OCI-LY3 (cell line): ENCODE measurements at regions not wholly inside any gene's neighbourhood (a gene's known extent, or its start where the extent isn't known, plus 50 kb on each side); places are given as distances from the start of the nearest gene placed in this dataset.

Experiments used
- H2AFZ ChIP-seq: fragments of 200-600, 300-600 bp; shearing (Covaris generic); 2 replicates; pipeline ENCODE4 v1.6.0; 2014; ENCODE audit warnings: antibody characterized with exemption, low read depth, low read length
- H3K27ac ChIP-seq: fragments of 200-600, 300-600 bp; sonication (generic); 2 replicates; pipeline ENCODE4 v1.5.1; 2014; ENCODE audit warnings: mild to moderate bottlenecking, low read length, moderate library complexity, mixed read lengths
- H3K27me3 ChIP-seq: fragments of 200-600, 300-600 bp; sonication (generic); 2 replicates; pipeline ENCODE4 v1.6.1; 2014; ENCODE audit warnings: low read depth, low read length, mixed read lengths
- H3K36me3 ChIP-seq: fragments of 200-600, 300-600 bp; sonication (generic); replicated peaks from 2 replicates; pipeline ENCODE3; 2014; ENCODE audit warnings: low read depth, low read length, mixed read lengths
- H3K4me1 ChIP-seq: fragments of 300-600, 200-600 bp; sonication (generic); 2 replicates; pipeline ENCODE4 v1.6.1; 2014; ENCODE audit warnings: low read length, mixed read lengths
- H3K4me2 ChIP-seq: fragments of 200-600, 300-600 bp; sonication (generic); 2 replicates; pipeline ENCODE4 v1.6.1; 2014; ENCODE audit warnings: low read length, mixed read lengths
- H3K4me3 ChIP-seq: fragments of 300-600, 200-600 bp; sonication (generic); 2 replicates; pipeline ENCODE4 v1.5.1; 2014; ENCODE audit warnings: antibody characterized with exemption, mild to moderate bottlenecking, low read length, moderate library complexity
- H3K79me2 ChIP-seq: fragments of 300-600, 200-600 bp; shearing (Covaris generic); 2 replicates; pipeline ENCODE4 v1.6.1; 2014; ENCODE audit warnings: mild to moderate bottlenecking, low read length, mixed read lengths
- H3K9ac ChIP-seq: fragments of 300-600, 200-600 bp; shearing (Covaris generic); 2 replicates; pipeline ENCODE4 v1.6.0; 2014; ENCODE audit warnings: mild to moderate bottlenecking, low read length, moderate library complexity
- H3K9me3 ChIP-seq: fragments of 200-600, 300-600 bp; shearing (Covaris generic); 2 replicates; pipeline ENCODE4 v1.6.1; 2014; ENCODE audit warnings: low read length, mixed read lengths; ENCODE audit not compliant: insufficient read depth
- H4K20me1 ChIP-seq: fragments of 200-600, 300-600 bp; sonication (generic); 2 replicates; pipeline ENCODE4 v1.6.1; 2016; ENCODE audit warnings: low read length, mixed read lengths; ENCODE audit not compliant: insufficient read depth
- CTCF ChIP-seq: fragments of 200-600, 300-600 bp; sonication (generic); IDR thresholded peaks from 2 replicates; pipeline ENCODE4 v1.5.1; 2014; ENCODE audit warnings: antibody characterized with exemption, low read length, low read depth
- EZH2phosphoT487 ChIP-seq: fragments of 200-600 bp; shearing (Covaris generic); IDR thresholded peaks from 2 replicates; pipeline ENCODE4 v1.6.1; 2018; ENCODE audit warnings: antibody characterized with exemption, mixed run types, low read depth

- no peaks in the 10 kb centered on the region for H3K9me3 ChIP-seq
- H3K4me3 ChIP-seq = no peak overlapping the region
- no peaks in the 10 kb centered on the region for H4K20me1 ChIP-seq
- H3K9ac ChIP-seq = no peak overlapping the region
- no peak overlapping the region for H3K4me2 ChIP-seq
- H3K27ac ChIP-seq = no peak overlapping the region
- no peaks in the 10 kb centered on the region for H3K27me3 ChIP-seq
- H2AFZ ChIP-seq = no peak overlapping the region
- TF ChIP-seq CTCF (no peak), EZH2phosphoT487 (no peak)
- no peaks in the 10 kb centered on the region for H3K36me3 ChIP-seq
- H3K4me1 ChIP-seq = no peaks in the 10 kb centered on the region
- no peaks in the 10 kb centered on the region for H3K79me2 ChIP-seq
Observed at GRCh38 chr5:68965926-68966325, 127.9 kb upstream of the SLC30A5 start.

DNA sequence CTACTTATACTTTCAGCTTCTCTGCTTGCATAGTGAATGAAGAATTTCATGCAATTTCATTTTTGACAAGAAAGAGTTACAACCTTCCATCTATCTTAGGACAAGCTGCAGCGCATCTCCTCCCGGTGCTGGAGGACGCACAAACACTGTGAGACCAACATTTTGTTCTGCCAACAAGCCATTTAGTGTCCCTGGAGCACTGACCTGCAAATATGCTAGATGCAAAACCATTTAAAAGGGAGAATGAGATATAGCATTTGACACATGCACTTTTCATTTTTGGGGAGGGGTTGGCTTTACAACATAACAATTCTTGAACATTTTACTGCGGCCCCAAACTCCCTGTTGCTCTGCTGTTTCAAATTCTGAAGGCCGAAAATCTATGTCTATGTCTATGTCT lies 127.2 kb upstream of the SLC30A5 start:
- H4K20me1 ChIP-seq = no peaks in the 10 kb centered on the region
- no peaks in the 10 kb centered on the region for H3K4me1 ChIP-seq
- H3K4me2 ChIP-seq = no peak overlapping the region
- no peaks in the 10 kb centered on the region for H3K36me3 ChIP-seq
- TF ChIP-seq EZH2phosphoT487 = no peak
- H2AFZ ChIP-seq = no peak overlapping the region
- H3K27ac ChIP-seq = no peak overlapping the region
- H3K27me3 ChIP-seq = no peaks in the 10 kb centered on the region
- H3K4me3 ChIP-seq = no peak overlapping the region
- no peaks in the 10 kb centered on the region for H3K79me2 ChIP-seq
- no peaks in the 10 kb centered on the region for H3K9me3 ChIP-seq
- H3K9ac ChIP-seq = no peak overlapping the region

DNA sequence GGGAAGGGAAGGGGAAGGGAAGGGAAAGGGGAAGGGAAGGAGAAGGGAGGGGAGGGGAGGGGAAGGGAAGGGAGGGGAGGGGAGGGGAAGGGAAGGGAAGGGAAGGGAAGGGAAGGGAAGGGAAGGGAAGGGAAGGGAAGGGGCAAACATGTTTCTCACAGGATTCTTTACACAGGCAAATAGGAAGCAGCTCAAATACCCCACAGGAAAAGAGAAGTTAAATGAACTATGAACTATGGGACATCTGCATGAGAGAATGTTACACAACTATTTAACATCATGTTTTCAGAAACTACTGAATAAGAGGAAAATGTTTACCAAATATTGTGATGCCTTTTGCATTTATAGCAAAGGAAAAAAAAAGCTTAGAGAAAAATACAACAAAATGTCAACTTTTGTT lies 125.4 kb upstream of the SLC30A5 start:
- Histone ChIP-seq H4K20me1 (no peaks in the 10 kb centered on the region), H3K4me2 (no peak overlapping the region), H3K9ac (no peak overlapping the region), H3K27me3 (no peaks in the 10 kb centered on the region), H3K4me1 (no peaks in the 10 kb centered on the region), H3K4me3 (no peak overlapping the region), H3K79me2 (no peaks in the 10 kb centered on the region), H3K27ac (no peak overlapping the region), H2AFZ (no peak overlapping the region), H3K9me3 (no peaks in the 10 kb centered on the region), H3K36me3 (no peaks in the 10 kb centered on the region)
- TF ChIP-seq CTCF = no peak
- no peak for TF ChIP-seq EZH2phosphoT487

- H3K4me2 ChIP-seq = no peak overlapping the region
- H3K9me3 ChIP-seq = no peaks in the 10 kb centered on the region
- no peaks in the 10 kb centered on the region for H3K79me2 ChIP-seq
- TF ChIP-seq EZH2phosphoT487 (no peak), CTCF (no peak)
- H3K36me3 ChIP-seq = no peaks in the 10 kb centered on the region
- H3K4me1 ChIP-seq = no peaks in the 10 kb centered on the region
- H3K9ac ChIP-seq = no peak overlapping the region
- no peaks in the 10 kb centered on the region for H4K20me1 ChIP-seq
- H2AFZ ChIP-seq = no peak overlapping the region
- H3K4me3 ChIP-seq = no peak overlapping the region
- H3K27ac ChIP-seq = no peak overlapping the region
- no peaks in the 10 kb centered on the region for H3K27me3 ChIP-seq
Observed at GRCh38 chr5:68970617-68971016, 123.2 kb upstream of the SLC30A5 start.

GRCh38 chr5:68973696-68974095 lies 120.1 kb upstream of the SLC30A5 start:
- Histone ChIP-seq H3K4me2 (no peak overlapping the region), H3K27me3 (no peaks in the 10 kb centered on the region), H4K20me1 (no peaks in the 10 kb centered on the region), H3K9me3 (no peaks in the 10 kb centered on the region), H3K27ac (no peak overlapping the region), H3K4me1 (no peaks in the 10 kb centered on the region), H3K36me3 (no peaks in the 10 kb centered on the region), H2AFZ (no peak overlapping the region), H3K9ac (no peak overlapping the region), H3K79me2 (no peaks in the 10 kb centered on the region), H3K4me3 (no peak overlapping the region)
- TF ChIP-seq EZH2phosphoT487 (no peak), CTCF (no peak)
